HG03064 (cell line): ENCODE measurements at regions not wholly inside any gene's neighbourhood (a gene's known extent, or its start where the extent isn't known, plus 50 kb on each side); places are given as distances from the start of the nearest gene placed in this dataset.

Source experiments
- ATAC-seq: cut with Tn5 transposase; IDR thresholded peaks from one replicate; pipeline ENCODE4 v1.9.1; 2021; ENCODE audit warnings: low read depth; ENCODE audit not compliant: unreplicated experiment

DNA sequence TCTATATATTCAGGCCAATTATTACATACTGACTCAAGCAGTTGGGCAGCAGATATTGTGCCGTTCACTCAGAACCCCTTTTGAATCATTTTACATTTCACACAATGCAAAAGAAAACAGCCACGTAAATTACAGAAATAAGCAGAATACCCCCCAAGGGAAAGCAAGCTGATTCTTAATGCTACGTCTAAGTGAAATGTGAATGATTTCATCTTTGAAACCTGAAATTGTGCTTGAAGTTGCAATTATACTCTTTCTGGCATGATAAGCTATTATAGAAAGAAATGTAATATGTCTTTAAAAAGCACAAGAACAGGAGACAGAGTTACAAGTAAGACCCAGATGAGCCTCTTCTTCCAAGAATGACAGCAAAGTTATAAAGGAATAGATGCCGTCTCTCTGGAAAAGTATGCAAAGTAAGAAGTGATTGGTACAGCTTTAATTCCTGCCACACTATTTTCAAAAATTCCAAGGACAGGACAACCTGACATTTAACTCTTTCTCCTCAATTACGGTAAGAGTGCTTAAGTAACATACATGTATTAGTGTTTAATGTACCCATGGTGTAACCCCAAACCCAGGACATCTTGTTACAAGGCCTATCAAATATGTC lies 891.5 kb upstream of the ADGRL2 start:
- ATAC-seq: no peak

DNA sequence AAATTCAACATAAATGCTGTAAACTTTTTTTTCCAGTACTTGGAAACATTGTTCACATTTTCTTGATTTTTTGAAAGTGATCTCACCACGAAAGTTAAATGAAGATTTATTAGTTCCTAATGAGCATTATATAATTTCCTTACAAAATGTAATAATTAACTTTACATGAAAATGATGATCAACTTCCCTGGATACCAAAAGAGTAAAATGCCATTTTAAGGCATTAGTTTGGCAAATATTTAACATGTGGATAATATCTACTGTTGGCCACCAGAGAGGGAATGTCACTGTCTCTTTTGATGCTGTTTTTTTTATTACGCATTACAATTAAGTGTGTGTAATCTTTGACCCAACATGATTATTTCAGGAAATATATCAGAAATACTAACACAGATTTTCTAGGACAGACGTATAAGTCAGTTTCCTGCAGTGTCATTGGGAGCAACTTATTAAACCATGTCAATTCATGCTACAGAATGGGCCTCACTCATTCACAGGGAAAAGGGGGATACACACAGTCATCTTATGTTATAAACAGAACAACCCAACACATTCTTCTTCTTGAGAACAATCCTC lies 903.9 kb upstream of the ADGRL2 start:
- no peak for ATAC-seq

GRCh38 chr1:80894921-80895320 lies 905.8 kb upstream of the ADGRL2 start:
- no peak for ATAC-seq

- no peak for ATAC-seq
Observed at GRCh38 chr1:80893115-80893514, 907.6 kb upstream of the ADGRL2 start.

GRCh38 chr1:80892539-80892938 lies 908.2 kb upstream of the ADGRL2 start:
- ATAC-seq: no peak

DNA sequence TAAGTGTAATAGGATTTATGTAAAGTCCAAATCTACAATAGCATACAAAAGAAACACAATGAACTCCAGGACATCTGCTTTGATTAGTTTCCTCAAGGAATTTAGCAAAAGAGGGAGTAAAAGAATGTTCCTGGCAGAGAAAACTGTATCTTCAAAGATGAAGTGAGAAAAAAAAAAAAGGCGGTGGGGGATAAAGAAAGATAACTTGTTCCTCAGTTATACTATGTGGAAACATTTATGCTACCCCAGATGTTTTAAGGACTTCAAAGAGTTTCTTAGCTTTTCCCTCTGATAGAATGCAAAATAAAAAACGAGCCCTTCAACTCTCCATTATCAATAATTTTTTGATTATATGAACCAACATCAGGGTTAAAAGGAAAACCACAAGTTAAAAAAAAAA lies 908.9 kb upstream of the ADGRL2 start:
- no peak for ATAC-seq

GRCh38 chr1:80882553-80882952 lies 918.2 kb upstream of the ADGRL2 start:
- ATAC-seq: no peak

- ATAC-seq: no peak
Observed at GRCh38 chr1:80878343-80878742, 922.4 kb upstream of the ADGRL2 start.

- ATAC-seq: no peak
Observed at GRCh38 chr1:80876035-80876434, 924.7 kb upstream of the ADGRL2 start.

GRCh38 chr1:80869299-80869698 lies 931.4 kb upstream of the ADGRL2 start:
- no peak for ATAC-seq

DNA sequence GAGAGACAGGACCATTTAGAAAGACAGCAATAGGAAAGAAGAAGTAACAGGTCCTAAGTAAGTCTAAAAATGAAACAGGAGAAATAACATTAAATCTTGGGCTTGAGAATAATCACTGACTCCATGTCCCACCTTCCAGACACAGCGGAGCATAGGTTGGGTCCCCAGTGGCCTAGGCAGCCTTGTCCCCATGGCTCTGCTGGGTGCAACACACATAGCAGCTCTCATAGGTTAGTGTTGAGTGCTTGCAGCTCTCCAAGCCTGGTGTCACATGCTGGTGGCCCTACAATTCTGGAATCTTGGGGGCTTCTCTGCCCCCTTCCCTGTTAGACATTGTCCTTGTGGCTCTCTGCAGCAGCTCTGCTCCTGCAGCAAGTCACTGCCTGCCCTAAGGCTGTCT lies 952.8 kb upstream of the ADGRL2 start:
- no peak for ATAC-seq

- ATAC-seq: no peak
Observed at GRCh38 chr1:80846966-80847365, 953.8 kb upstream of the ADGRL2 start.

GRCh38 chr1:80842796-80843195 lies 957.9 kb upstream of the ADGRL2 start:
- ATAC-seq: no peak

GRCh38 chr1:80841261-80841660 lies 959.5 kb upstream of the ADGRL2 start:
- no peak for ATAC-seq

DNA sequence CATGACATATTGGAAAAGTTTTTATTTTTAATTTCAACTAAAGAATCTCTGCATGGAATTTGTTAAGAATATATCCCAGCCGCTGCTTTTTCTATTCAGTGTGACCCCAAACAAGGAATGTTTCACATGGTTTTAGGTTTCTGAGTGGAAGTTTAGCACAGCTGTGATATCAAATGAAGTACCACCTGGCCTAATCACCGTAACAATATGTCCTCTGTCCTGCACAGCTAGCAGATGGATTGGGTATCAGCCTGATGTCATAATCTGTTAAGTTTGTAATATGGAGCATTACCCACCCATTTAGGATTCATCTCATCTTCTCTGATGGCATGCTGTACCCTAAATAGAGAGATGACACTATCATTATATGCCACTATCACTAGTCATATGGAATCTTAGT lies 963.7 kb upstream of the ADGRL2 start:
- no peak for ATAC-seq

- no peak for ATAC-seq
Observed at GRCh38 chr1:80836505-80836904, 964.2 kb upstream of the ADGRL2 start.

GRCh38 chr1:80827666-80828065 lies 973.1 kb upstream of the ADGRL2 start:
- ATAC-seq: no peak

GRCh38 chr1:80825067-80825466 lies 975.7 kb upstream of the ADGRL2 start:
- ATAC-seq: no peak

GRCh38 chr1:80818211-80818610 lies 982.5 kb upstream of the ADGRL2 start:
- no peak for ATAC-seq

DNA sequence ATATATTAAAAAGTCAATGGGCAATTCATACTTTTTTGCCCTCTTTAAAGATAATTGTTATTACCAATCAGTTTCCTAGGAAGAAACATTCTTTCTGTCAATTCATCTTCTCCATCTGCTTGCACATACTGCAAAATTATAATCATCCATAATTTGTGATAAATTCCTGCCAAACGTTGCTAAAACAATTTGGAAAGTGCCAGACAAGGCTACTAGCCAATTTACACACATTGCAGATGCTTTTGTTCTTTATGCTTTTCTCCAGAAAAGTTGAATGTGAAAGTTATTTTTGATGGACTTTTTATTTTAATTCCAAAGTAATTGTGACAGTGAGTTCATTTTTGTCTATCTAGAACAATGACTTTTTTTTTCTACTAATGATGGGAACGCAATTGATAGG lies 992.8 kb upstream of the ADGRL2 start:
- ATAC-seq: no peak

- ATAC-seq: no peak
Observed at GRCh38 chr1:80806431-80806830, 994.3 kb upstream of the ADGRL2 start.

- no peak for ATAC-seq
Observed at GRCh38 chr1:80801695-80802094, 999.0 kb upstream of the ADGRL2 start.

GRCh38 chr1:80799457-80799856 lies 1001.3 kb upstream of the ADGRL2 start:
- no peak for ATAC-seq
